Fibroblast of pulmonary artery (primary cell): ENCODE measurements at regions not wholly inside any gene's neighbourhood (a gene's known extent, or its start where the extent isn't known, plus 50 kb on each side); places are given as distances from the start of the nearest gene placed in this dataset.
"Not testable (repeated sequence)": the region's sequence is repeated elsewhere in the genome, so short reads cannot be mapped to it uniquely, and the experiment has no call there.

Source experiments
- DNase-seq: peaks from one replicate; pipeline ENCODE4 v3.0.0-alpha.2; 2010; ENCODE audit warnings: low read depth
- H3K4me3 ChIP-seq: replicated peaks from 2 replicates; pipeline ENCODE4 v1.5.1; 2011; ENCODE audit warnings: low read depth, mild to moderate bottlenecking, control low read depth, low read length, moderate library complexity
- CTCF ChIP-seq: IDR thresholded peaks from 2 replicates; pipeline ENCODE4 v1.5.1; 2011; ENCODE audit warnings: mild to moderate bottlenecking, control low read depth, low read length, inconsistent platforms; ENCODE audit errors: missing control alignments

GRCh38 chr2:222360997-222361396 lies 62.2 kb upstream of the PAX3 start:
- no peak for DNase-seq
- H3K4me3 ChIP-seq = no peak overlapping the region
- TF ChIP-seq CTCF = no peak

- no peak for DNase-seq
- TF ChIP-seq CTCF = no peak
- H3K4me3 ChIP-seq = no peak overlapping the region
These were observed 62.6 kb upstream of the SGPP2 start for GRCh38 chr2:222361787-222362186.

- no peak for TF ChIP-seq CTCF
- no peak overlapping the region for H3K4me3 ChIP-seq
- peak; percentile 27 for DNase-seq
These were observed 62.0 kb upstream of the SGPP2 start for GRCh38 chr2:222362336-222362735.

- TF ChIP-seq CTCF = no peak
- DNase-seq = peak; percentile 87
- H3K4me3 ChIP-seq = no peak overlapping the region
These were observed 60.0 kb upstream of the SGPP2 start for GRCh38 chr2:222364285-222364895.

- not testable (repeated sequence) for H3K4me3 ChIP-seq, DNase-seq
These were observed 56.1 kb upstream of the SGPP2 start for GRCh38 chr2:222368280-222368679.

GRCh38 chr2:222372993-222373392 lies 51.4 kb upstream of the SGPP2 start:
- no peak for TF ChIP-seq CTCF
- no peak overlapping the region for H3K4me3 ChIP-seq
- no peak for DNase-seq
